Fibroblast of lung (primary cell): ENCODE measurements at regions not wholly inside any gene's neighbourhood (a gene's known extent, or its start where the extent isn't known, plus 50 kb on each side); places are given as distances from the start of the nearest gene placed in this dataset.

ENCODE experiments used
- EZH2 ChIP-seq: IDR thresholded peaks from 2 replicates; pipeline ENCODE4 v1.5.1; 2012; ENCODE audit warnings: low read length, control low read depth, mild to moderate bottlenecking; ENCODE audit errors: missing control alignments
- TF ChIP-seq, protein P1 (sequence below), 2 donors: IDR thresholded peaks in 1 of 2; conservative IDR thresholded peaks in 1 of 2; 1 replicate in 1 of 2; 2 replicates in 1 of 2; pipeline ENCODE4 v1.5.1; 2011 to 2012; ENCODE audit warnings: low read length in 2 of 2, control low read depth in 1 of 2, inconsistent platforms in 1 of 2, low read depth in 1 of 2, mild to moderate bottlenecking in 1 of 2

DNA sequence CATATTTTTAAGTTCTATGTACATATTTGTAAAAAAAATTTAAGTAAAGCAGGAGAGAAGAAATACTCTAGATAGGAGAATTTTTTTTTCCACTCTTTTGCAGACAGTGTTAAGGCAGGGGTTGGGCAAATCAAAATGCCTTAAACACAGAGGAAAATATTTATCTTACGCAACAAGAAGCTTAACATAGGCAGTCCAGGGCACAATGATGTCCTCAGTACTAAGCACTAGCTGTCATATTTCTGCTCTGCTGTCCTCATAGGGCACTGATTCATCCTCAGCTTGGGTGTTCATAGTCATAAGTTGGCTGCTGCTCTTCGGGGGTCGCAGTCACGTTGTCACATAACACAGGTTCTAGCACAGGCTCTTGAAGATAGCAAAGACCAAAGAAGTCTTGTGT, 247.4 kb downstream of the PTBP2 start:
- TF ChIP-seq, protein P1, sequence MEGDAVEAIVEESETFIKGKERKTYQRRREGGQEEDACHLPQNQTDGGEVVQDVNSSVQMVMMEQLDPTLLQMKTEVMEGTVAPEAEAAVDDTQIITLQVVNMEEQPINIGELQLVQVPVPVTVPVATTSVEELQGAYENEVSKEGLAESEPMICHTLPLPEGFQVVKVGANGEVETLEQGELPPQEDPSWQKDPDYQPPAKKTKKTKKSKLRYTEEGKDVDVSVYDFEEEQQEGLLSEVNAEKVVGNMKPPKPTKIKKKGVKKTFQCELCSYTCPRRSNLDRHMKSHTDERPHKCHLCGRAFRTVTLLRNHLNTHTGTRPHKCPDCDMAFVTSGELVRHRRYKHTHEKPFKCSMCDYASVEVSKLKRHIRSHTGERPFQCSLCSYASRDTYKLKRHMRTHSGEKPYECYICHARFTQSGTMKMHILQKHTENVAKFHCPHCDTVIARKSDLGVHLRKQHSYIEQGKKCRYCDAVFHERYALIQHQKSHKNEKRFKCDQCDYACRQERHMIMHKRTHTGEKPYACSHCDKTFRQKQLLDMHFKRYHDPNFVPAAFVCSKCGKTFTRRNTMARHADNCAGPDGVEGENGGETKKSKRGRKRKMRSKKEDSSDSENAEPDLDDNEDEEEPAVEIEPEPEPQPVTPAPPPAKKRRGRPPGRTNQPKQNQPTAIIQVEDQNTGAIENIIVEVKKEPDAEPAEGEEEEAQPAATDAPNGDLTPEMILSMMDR (conservative IDR thresholded peaks at IDR 0.05 in 1 of 2, IDR thresholded peaks at IDR 0.05 in 1 of 2; ENCODE audit: low read depth in 1 of 2, low read length in 2 of 2) = no peak
- no peak for TF ChIP-seq EZH2
